Naive thymus-derived CD4-positive, alpha-beta T cell (primary cell): ENCODE measurements at regions not wholly inside any gene's neighbourhood (a gene's known extent, or its start where the extent isn't known, plus 50 kb on each side); places are given as distances from the start of the nearest gene placed in this dataset.

Experiments used
- ATAC-seq: fragments of 150-1000 bp; cut with Tn5 transposase; 2 replicates; pipeline ENCODE4 v1.10.0; 2021; ENCODE audit warnings: mild to moderate bottlenecking, moderate library complexity
- CTCF ChIA-PET: fragments of 350-600 bp; sonication (Branson Sonifier 250); formaldehyde crosslinking; loops from one replicate; lab custom pipeline; 2021; ENCODE audit warnings: antibody characterized with exemption; lab: Charles Lee
- POLR2A ChIA-PET: fragments of 350-600 bp; sonication (Branson Sonifier 250); formaldehyde crosslinking; loops from one replicate; lab custom pipeline; 2021; ENCODE audit warnings: antibody characterized with exemption, inconsistent platforms; lab: Charles Lee
- DNase-seq, 9 donors: peaks; one replicate each; pipeline versions ENCODE4 v3.0.0 to v3.0.0-alpha.2; 2020 to 2022; ENCODE audit warnings: mixed read lengths in 1 of 9
- H3K27ac ChIP-seq: one replicate; pipeline ENCODE4 v1.7.0; 2013; ENCODE audit warnings: mild to moderate bottlenecking, low read depth, low read length, moderate library complexity
- H3K27me3 ChIP-seq, 2 donors: one replicate each; pipeline ENCODE4 v1.7.0; 2013; ENCODE audit warnings: low read length in 2 of 2, mild to moderate bottlenecking in 2 of 2, moderate library complexity in 2 of 2; ENCODE audit not compliant: control insufficient read depth in 2 of 2, insufficient read depth in 2 of 2
- H3K36me3 ChIP-seq, 3 experiments: 1 replicate in 2 of 3; 2 replicates in 1 of 3; pipeline ENCODE4 v1.7.0; 2013; ENCODE audit warnings: low read length in 3 of 3, mild to moderate bottlenecking in 3 of 3, moderate library complexity in 1 of 3; ENCODE audit not compliant: insufficient read depth in 3 of 3, control insufficient read depth in 2 of 3
- H3K4me1 ChIP-seq, 2 donors: one replicate each; pipeline ENCODE4 v1.7.0; 2013; ENCODE audit warnings: low read length in 2 of 2, mild to moderate bottlenecking in 2 of 2, moderate library complexity in 1 of 2; ENCODE audit not compliant: control insufficient read depth in 2 of 2, insufficient read depth in 2 of 2
- H3K4me3 ChIP-seq: 2 replicates; pipeline ENCODE4 v1.7.0; 2013; ENCODE audit warnings: mild to moderate bottlenecking, low read length
- H3K9me3 ChIP-seq, 3 experiments: 1 replicate in 2 of 3; 2 replicates in 1 of 3; pipeline ENCODE4 v1.7.0; 2013; ENCODE audit warnings: low read length in 3 of 3; ENCODE audit not compliant: control insufficient read depth in 2 of 3
- H3K27ac Mint-ChIP-seq, 9 donors: one replicate each; pipeline ENCODE4 v1.8.0; 2020 to 2022; ENCODE audit warnings: mixed read lengths in 9 of 9, mild to moderate bottlenecking in 8 of 9, moderate library complexity in 5 of 9, inconsistent platforms in 2 of 9
- H3K27me3 Mint-ChIP-seq, 5 donors: one replicate each; pipeline ENCODE4 v1.8.0; 2021 to 2022; ENCODE audit warnings: mixed read lengths in 5 of 5, mild to moderate bottlenecking in 1 of 5
- H3K36me3 Mint-ChIP-seq, 5 donors: one replicate each; pipeline ENCODE4 v1.8.0; 2020 to 2022; ENCODE audit warnings: mixed read lengths in 5 of 5, mild to moderate bottlenecking in 3 of 5, inconsistent platforms in 1 of 5
- H3K4me1 Mint-ChIP-seq, 7 donors: one replicate each; pipeline ENCODE4 v1.8.0; 2020 to 2022; ENCODE audit warnings: mixed read lengths in 7 of 7, mild to moderate bottlenecking in 3 of 7, inconsistent platforms in 1 of 7
- H3K4me3 Mint-ChIP-seq, 10 donors: one replicate each; pipeline ENCODE4 v1.8.0; 2020 to 2022; ENCODE audit warnings: mild to moderate bottlenecking in 10 of 10, mixed read lengths in 10 of 10, moderate library complexity in 6 of 10, inconsistent platforms in 2 of 10
- H3K9me3 Mint-ChIP-seq, 11 donors: one replicate each; pipeline ENCODE4 v1.8.0; 2020 to 2022; ENCODE audit warnings: mixed read lengths in 11 of 11, mild to moderate bottlenecking in 4 of 11, inconsistent platforms in 1 of 11, moderate library complexity in 1 of 11
- intact Hi-C, 2 donors: fragments of 100-400 bp; cut with micrococcal nuclease; formaldehyde crosslinking; loops; one replicate each; pipeline ENCODE4 v1.15.1; 2023

GRCh38 chr18:62665188-62665587, 50.2 kb upstream of the PHLPP1 start:
- intact Hi-C loops, result no loop called here
- peaks cover 0 to 3% (median 0%) of the 10 kb centered on the region in 5 donors for H3K27me3 Mint-ChIP-seq
- H3K4me3 Mint-ChIP-seq, result no peak overlapping the region

More at GRCh38 chr18:62665188-62665587, 50.2 kb upstream of the PHLPP1 start:
- H3K27ac Mint-ChIP-seq, result no peak overlapping the region
- Histone ChIP-seq H3K27ac (no peak overlapping the region), H3K4me1 (no peaks in the 10 kb centered on the region), H3K9me3 (no peaks in the 10 kb centered on the region), H3K36me3 (no peaks in the 10 kb centered on the region), H3K27me3 (no peaks in the 10 kb centered on the region), H3K4me3 (no peak overlapping the region)
- no peak for DNase-seq
- H3K36me3 Mint-ChIP-seq, result no peaks in the 10 kb centered on the region
- ChIA-PET CTCF (no interaction called here), POLR2A (no interaction called here)
- H3K9me3 Mint-ChIP-seq, result peaks cover 0 to 1% (median 0%) of the 10 kb centered on the region in 11 donors
- no peaks in the 10 kb centered on the region for H3K4me1 Mint-ChIP-seq
- no peak for ATAC-seq
